HG02588 (cell line): ENCODE measurements at regions not wholly inside any gene's neighbourhood (a gene's known extent, or its start where the extent isn't known, plus 50 kb on each side); places are given as distances from the start of the nearest gene placed in this dataset.

Source experiments
- ATAC-seq: cut with Tn5 transposase; IDR thresholded peaks from one replicate; pipeline ENCODE4 v1.9.1; 2021; ENCODE audit warnings: mild to moderate bottlenecking, moderate library complexity; ENCODE audit not compliant: unreplicated experiment

DNA sequence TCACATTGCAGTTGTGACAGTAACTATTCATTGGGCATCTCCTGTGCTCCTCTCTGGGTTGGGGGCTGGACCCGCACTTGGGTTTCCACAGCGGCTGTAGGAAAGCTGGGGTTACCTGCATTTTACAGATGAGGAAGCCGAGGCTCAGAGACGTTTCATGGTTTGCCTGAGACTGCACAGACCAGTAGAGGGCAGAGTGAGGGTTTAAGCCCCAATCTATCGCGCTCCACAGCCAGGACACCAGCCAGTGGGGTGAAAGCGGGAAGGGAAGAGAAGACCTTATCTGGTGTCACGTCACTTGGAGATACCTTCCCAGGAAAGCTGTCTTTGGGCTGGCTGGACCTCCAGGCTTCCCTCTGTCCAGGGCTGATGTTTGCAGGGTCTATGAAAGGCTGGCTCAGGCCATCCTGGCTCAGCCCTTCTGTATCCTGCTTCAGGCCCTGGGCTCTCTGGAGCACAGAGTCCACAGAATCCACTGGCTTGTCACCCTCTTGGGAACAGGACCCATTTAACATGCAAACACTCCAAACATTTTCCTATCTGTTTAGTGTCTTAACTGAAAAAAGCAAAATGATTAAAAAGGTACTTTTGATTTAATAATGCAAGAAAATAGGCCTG, 167.7 kb downstream of the EMX2 start:
- ATAC-seq = no peak

DNA sequence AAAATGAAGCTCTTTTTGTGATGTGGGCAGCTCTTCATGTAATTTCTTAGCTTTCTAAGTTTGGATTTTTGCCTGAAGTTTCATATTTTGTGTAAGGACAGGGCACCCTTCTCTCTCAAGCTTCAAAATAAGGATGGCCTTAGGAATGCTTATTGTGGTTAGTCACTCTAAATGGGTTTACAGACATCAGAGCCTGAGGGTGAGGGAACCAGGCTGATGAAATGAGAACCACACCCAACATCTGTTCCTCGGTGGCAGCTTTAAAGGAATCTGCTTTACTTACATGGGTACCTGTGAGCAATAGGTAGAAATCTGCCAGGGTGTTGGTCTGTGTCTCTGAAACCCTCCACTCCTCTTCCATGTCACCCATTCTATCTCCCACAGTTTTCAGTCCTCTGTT, 174.3 kb downstream of the EMX2 start:
- ATAC-seq = no peak

DNA sequence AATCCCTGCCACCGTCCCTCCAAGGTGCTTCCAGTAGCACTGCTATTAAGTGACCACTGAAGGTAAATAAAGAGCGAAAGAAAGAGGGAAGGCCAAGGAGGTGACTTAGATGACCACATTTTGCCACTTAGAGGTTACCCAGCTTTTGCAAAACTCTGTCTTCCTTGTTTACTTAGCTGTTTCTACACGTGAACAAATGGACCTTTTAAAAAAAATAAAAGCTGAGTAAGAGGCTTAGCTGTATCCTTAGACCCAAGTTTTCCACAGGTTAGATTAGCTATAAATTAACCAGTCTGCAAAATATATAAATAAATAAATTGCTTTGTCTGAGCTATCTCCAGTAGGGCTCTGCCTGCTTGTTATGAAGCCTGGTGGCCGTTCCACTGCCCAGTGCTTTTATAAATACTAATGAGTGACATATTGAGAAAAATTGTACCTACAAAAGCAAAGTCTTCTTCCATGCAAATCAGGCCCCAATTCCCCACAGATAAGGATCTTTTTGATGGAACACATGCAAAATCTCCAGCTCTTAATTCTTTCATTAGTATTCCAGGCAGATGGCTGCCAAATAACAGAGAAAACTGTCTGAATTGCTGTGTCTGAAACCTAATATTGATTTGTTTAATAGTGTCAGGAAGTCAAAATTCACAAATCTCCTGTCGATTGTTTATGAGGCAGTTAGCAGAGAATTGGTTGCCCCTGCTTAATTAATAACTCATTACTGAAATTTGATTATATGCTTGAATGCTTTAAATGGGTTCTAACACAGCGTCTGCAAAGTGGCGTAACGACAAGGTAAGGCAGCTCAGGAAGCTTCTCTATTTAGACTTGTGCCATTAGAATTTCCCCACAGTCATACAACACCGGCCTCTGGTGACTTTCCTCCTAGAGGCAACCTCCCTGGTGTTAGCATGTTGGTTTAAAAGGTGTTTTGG, 176.7 kb downstream of the EMX2 start:
- no peak for ATAC-seq

DNA sequence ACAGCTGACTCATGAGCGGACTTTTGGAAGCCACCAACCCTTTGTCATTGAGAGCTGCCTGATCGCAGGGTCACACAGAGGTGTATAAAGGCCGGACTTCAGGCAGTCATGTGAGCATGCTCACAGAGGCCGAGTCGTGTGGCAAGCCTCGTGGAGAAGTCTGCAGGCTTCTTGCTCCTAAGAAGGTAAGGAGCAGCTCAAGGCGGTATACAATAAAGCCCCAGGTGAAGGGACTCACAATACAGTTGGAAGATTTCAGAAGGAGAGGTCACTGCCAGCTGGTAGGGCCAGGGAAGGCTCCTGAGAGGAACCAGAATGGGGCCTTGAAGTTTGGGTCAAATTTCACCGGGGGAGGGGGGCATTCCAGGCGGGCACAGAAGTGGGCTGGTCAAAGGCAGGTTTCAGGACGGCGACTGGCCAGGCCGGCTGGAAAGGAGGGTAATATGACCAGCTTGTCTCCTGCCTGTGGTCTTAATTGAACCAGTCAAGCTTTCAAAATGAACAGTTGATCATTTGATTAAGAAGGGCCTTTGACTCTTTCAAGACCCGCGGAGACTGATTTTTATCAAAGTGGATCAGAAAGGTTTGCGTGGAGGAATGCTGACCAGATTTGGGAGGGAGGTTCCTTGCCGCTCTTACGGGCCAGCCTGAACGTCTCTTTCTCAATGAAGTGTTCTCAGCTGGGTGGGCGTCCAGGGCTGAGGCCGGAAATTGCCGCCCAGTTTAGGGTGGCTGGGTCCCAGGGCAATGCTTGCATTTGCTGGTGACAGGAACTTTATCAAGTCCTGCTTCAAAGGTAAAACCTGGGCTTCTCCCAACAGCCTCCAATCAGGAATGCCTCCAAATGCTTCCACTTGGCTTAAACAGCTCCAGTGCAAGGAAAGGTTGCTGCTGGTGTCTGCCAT, 178.6 kb downstream of the EMX2 start:
- ATAC-seq = no peak

DNA sequence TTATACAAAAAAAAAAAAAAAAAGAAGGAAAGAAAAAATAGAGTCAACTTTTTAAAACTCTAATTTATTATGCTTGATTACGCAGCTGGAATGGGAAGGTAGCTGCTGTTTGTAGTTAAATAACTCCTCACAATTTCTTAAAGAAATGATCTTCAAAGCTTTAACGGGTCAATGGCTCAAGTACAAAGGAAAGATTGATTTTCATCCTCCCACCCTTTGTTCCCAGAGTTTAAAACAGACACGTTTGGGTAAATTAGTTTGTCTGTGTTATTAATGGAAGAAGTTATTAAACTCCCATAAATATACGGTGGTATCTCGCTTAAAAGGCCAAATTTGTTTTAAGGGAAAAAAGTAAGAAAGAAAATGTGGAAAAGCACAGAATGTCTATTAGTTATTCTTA, 179.3 kb downstream of the EMX2 start:
- no peak for ATAC-seq

DNA sequence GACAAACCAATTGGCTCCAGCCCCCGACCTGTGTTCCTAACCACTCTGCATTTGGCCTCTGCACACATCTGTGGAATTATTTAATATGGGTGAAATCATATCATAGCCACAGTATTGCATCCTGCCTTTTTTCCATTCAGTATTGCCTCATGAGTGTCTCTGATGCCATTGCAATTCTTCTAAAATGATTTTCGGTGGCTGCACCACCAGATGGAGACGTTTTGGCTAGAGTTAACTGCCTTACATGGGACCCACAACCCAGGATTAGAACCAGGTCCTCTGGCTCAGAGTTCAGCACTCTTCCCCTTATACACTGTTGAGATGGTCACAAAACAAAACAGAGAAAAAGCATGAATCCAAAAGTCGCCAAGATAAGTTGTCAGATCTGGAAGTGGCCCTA, 180.8 kb downstream of the EMX2 start:
- no peak for ATAC-seq

DNA sequence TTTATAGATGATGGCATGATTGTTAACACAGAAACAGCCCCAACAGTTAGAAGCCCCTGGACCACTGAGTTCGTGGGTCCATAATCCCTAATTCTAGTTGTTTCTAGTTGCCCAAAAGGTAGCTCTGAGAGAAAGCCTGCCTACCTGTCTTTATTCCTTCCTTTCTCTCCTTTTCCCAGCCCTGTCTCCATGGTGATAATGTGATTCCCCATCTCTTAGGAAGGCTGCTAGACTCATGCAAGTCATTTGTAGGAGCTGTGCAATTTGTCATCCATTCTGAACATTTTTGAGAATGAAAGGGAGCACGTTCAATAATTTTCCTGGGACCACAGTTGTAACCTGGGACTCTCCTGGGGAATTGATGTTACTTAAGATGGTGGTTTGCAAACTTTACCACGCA, 183.4 kb downstream of the EMX2 start:
- ATAC-seq = no peak

DNA sequence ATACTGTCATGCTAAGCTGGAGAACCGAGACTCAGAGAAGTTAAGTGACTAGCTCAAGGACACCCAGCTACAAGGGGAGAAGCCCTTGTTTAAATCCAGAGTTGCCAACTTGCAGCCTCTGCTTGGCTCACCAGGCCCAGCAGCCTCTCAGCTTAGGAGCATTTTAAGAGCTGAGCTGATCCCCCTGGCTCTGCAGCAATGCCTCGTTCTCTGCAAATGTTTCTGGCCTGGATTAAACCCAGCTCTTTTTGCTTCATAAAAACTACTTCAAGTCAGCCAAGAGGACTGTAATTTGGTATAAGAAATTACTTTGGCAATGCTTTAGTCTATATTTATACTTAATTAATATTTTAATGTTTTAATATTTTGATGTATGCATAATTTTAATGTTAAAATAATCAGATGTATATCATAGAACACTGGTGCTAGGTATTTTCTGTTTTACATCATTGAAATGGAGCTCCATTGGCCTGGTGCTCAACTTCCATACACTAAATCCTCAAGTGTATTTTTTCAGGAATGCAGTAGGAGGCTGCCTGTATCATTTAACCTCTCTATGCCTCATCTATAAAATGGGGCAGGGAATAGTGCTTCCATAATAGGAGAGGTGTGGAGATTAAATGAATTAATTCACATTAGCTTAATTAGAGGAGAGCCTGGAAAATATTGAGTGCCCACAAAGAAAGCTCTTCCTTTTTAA, 184.2 kb downstream of the EMX2 start:
- ATAC-seq = no peak

DNA sequence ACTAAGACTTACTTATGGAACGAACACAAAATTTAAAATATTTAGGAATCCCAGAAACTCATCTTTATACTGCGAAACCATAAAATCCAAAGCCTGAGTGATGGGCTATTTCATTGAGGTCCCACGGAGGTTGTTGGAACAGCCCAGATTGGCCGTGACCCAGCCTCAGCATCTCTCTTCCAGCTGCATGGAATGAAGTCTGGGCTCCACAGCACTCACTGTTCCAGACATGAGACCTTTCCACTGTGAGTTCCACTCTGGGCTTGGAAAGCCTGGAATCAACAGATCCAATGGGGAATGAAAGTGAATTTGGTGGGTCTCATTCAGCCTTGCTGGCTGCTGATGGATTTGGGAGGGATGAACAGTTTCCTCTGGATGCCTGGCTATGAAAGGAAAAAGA, 184.9 kb downstream of the EMX2 start:
- no peak for ATAC-seq

DNA sequence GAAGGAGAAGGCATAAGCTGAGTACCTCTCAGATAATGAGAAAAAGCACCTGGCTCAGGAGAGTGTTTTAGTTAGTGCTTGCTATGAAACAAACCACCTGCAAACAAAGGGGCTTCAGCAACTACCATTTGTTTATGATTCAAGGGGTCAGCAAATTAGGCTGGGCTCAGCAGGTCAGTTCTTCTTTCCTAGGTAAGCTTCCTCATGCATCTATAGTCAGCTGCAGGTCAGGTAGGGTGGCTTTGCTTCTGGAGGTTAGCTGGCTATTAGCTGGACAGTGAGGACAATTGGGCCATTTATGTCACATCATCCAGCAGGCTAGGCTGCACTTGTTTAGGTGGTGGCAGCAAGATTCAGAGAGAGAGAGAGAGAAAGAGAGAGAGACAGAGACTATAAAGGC, 185.5 kb downstream of the EMX2 start:
- ATAC-seq = no peak

DNA sequence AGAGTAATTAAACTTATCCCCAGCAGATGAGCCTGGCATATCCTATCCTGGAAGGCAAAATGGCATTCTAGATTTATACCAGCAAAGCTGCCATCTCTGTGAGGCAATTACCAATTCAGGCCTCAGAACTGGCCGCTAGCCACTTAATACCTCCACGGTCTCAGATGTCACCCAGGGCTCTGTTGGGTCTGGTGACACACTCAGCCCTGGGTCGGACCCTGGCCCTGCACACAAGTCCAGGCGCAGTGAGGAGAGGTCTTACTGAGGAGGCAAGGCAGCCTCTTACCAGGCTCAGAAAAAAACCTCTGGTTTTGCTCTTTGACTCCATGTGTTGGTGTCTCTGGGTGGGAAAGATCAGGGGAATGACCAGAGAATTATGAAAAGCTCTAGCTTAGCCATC, 186.6 kb downstream of the EMX2 start:
- ATAC-seq = no peak

DNA sequence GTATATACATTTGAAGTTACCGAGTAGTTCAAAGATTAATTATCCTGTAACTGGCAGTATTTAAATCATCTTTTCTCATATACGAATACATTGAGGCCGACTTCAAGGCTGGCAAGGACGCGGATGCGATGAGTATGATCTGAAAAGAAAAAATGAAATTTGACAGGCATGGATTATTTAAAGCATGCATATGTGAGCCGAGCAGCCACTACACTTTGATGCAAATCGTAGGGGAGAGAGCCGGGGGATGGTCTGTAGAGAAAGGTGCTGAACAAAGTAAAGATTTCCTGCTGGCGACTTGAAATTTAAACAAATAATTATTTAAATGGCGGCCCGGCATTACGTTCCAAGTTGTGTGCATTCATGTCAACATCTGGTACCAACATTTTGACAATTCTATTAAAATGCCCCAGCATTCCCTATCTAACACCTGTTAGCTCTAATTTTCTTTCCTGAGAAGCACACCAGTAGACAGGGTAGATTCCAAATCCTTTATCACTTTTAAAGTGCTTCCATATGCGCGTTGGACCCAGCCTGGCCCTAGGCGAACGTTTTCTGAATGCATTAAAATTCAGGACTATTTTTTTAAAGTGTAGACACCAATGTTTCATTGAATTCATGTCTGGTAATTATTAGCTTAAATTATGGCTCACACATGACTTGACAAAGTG, 188.7 kb downstream of the EMX2 start:
- ATAC-seq = no peak

DNA sequence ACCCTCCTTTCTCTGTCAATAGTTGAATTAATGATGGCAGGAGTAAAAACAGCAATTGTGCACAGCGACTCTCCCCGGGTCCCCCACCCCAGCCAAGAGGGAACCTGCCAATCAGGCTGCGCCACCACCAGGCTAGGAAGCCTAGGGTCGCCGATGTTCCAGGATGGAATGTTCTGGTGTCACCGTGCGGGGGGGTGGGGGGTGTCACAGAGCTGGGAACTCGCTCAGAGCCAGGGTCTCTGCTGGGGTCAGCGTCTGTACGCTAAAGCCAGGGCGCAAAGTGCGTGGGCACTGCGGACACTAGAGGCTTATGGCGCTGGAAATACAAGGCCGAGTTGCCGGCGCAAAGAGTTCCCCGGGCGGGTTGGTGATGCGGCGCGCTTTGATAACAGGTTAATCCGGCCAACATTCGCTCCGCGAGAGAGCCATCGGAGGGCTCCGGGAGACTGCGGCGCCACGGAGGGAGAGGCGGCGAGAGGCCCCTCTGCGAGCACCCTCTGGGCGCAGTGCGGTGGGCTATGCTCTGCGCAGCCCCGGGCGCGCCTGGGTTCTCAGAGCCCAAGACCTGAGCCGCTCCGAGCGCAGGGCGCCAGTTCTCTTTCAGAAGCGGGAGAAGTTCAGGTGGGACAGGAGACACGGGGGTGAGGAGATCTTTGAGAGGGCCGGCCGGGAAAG, 192.3 kb downstream of the EMX2 start:
- ATAC-seq = no peak

DNA sequence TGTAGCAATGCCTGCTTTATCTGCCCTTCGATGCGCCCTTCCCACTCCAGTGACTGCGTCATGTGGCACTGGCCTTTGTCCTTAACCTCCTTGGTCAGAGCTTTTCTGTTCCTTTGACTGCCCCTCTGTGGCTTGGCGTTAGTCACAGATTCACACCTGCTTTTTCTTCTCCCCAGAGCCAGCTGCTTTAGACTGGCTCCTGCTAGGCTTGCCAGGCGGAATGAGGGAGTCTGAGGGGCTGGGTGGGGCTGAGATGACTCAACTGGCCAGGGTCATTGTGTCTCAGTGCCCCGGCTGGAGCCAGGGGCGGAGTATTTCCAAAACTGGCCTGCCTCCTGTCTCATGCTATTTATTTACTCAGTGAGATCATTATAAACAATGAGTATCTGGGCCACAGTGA, 194.1 kb downstream of the EMX2 start:
- ATAC-seq = no peak

DNA sequence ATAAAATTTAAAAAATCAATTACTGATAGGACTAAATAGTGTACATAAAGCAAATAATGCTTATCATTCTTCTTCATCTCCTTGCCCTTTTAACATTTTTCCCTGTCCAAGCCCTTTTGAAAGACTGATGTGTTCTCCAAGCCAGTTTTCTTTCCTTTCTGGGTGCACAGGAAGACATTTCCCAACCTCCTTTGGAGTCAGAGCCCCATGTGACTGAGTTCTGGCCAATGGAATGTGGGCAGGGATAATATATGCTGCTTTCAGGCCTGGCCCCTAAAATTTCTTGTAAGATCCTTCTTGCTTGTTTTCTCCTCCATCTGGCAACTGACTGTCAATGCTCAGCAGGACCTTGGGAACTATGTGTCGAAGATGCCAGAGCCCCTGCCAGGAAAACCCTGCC, 197.5 kb downstream of the EMX2 start:
- ATAC-seq = no peak

DNA sequence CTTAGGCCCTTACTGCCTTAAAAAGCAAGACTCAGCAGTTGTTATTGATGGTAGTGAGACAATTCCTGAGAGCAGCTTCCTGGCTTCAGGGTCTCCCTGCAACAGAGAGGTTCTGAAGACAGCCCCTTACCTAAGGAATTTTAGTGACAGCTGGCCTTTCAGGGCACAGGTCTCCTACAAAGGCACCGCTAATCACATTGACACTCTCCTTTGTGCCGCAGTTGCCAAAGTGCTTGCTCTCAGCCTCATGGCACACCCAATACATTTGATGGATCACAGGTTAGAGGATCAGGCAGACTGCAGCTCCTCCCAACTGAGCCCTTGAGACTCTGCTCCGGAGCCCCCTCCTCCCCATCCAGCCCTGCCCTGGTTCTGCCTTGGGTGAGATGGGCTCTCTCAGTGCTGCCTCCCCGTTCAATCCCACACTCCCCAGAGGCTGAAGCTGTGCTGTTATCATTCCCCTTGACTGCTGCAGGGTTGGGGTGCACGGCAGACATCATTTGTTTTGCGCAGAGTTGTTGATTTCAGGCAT, 198.2 kb downstream of the EMX2 start:
- ATAC-seq = no peak

DNA sequence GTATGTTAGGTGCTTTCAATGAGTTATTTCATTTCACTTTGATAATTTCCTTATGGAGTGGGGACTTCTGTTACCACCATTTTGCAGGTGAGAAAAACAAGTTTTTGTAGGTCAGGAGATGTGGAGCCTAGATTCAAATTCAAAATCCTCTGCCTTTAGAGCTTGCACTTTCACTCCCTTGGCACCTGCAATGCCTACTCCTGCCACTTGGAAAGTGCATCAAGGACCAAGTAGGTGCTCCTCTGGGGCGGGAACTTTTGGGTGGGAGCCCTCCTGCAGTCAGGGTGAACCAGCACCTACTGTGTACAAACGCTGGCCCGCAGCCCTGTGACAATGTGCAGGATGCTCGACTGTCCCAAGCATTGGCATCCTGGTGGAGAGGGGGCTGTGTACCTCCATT, 199.0 kb downstream of the EMX2 start:
- no peak for ATAC-seq

DNA sequence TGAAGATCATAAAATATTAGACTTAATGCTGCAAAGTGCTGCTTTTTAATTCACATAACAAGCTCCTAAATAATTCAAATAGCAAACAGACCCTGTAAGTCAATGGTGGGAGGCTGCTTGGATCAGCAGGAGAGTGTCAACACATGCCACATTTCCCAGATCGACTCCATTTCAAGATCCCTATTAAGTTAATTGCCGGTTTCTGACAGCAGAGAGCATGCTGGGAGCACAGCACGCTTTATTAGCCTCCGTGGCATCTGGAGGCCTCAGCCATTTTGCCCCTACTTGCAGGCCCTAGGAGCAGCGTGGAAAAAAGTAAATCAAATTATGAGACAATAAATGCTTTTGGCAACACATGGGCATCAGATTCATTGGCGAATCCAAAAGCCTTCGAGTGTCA, 201.0 kb downstream of the EMX2 start:
- ATAC-seq = no peak

DNA sequence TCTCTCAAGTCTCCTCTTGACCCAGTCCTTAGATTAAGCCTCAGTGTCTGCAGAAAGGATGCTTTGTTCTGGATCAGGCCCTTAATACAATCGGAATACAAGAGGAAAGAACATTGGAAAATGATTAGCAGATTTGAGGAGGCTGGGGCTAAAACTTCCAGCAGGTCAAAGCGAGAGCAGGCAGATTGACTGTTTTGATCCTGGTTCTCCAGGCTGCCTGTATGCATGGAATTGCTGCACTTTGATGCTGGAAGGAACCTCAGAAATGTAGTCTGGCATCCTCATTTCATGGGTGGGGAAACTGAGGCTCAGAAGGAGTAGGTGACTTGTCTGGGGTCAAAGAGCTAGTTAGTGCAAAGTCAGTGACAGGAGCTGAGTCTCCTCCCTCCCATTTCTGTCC, 202.8 kb downstream of the EMX2 start:
- no peak for ATAC-seq
